ENCODE measurements at regions not wholly inside any gene's neighbourhood (a gene's known extent, or its start where the extent isn't known, plus 50 kb on each side); places are given as distances from the start of the nearest gene placed in this dataset.

DNA sequence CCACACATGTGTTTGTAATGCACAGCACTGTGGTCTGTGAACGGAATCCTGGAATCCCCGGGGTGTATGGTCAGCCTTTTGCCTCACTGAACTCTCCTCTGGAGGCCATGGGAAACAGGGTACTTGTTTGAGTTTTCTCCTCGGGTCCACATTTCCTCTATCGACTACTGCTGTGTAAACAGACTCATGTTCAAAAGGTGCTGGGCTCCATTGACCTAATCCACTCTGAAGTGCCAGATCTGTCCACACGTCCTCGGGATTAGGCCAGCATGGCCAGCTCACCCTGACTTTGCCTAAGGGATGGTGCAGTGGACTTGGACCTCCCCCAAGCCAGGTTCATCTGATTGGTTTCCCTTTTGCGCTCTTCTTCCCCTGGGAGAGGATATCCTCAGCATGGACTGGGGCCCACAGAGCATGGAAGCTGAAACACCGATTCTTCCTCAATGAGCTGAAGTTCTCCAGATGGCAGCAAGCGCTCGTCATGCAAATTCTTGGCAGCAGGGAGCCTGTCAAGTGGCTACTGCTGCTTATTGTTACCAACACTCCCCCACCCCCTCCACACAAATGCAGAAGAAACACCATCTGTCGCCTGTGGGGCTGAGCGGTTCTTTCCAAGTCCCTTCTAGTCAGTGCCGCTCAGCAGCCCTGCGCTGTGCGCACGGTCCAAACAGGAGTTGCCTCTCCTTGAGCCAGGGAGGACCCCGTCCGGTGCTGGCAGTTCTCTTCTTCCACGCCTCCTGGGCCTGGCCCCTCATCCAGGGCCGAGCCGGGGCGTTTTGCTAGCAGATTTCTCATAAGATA is 292.6 kb upstream of the MARCKS start:
- no peak for TF ChIP-seq CTCF (IDR thresholded peaks at IDR 0.05; ENCODE audit: low read length)
- no peak for TF ChIP-seq EZH2 (IDR thresholded peaks at IDR 0.05; ENCODE audit: borderline replicate concordance, low read length)
